ENCODE measurements at regions not wholly inside any gene's neighbourhood (a gene's known extent, or its start where the extent isn't known, plus 50 kb on each side); places are given as distances from the start of the nearest gene placed in this dataset.
"Not testable (repeated sequence)": the region's sequence is repeated elsewhere in the genome, so short reads cannot be mapped to it uniquely, and the experiment has no call there.

GRCh38 chr5:163870441-163870840 lies 365.0 kb downstream of the MAT2B start:
- ATAC-seq (no peak), DNase-seq (no peak)
- TF ChIP-seq CTCF (IDR thresholded peaks at IDR 0.05), result no peak
- no peaks in the 10 kb centered on the region for H3K27me3 ChIP-seq
- no peaks in the 10 kb centered on the region for H3K9me3 ChIP-seq
- H3K4me3 ChIP-seq, result no peak overlapping the region
- no peaks in the 10 kb centered on the region for H3K36me3 ChIP-seq
- no peak overlapping the region for H3K27ac ChIP-seq
- intact Hi-C loops (cut with DNase I), result no loop called here
- H3K4me1 ChIP-seq, result no peaks in the 10 kb centered on the region

GRCh38 chr5:163874431-163874830 lies 369.0 kb downstream of the MAT2B start:
- no peak for TF ChIP-seq CTCF (IDR thresholded peaks at IDR 0.05)
- H3K27ac ChIP-seq, result no peak overlapping the region
- no peaks in the 10 kb centered on the region for H3K27me3 ChIP-seq
- DNase-seq, result no peak
- H3K4me3 ChIP-seq, result no peak overlapping the region
- no peaks in the 10 kb centered on the region for H3K4me1 ChIP-seq
- no peaks in the 10 kb centered on the region for H3K9me3 ChIP-seq
- peak; percentile 51 for ATAC-seq
- intact Hi-C loops (cut with DNase I), result no loop called here
- no peaks in the 10 kb centered on the region for H3K36me3 ChIP-seq

GRCh38 chr5:163874912-163875311 lies 369.5 kb downstream of the MAT2B start:
- H3K4me1 ChIP-seq; H3K27ac ChIP-seq; DNase-seq; ATAC-seq; H3K4me3 ChIP-seq; H3K9me3 ChIP-seq; H3K36me3 ChIP-seq; H3K27me3 ChIP-seq; intact Hi-C loops (cut with DNase I): not testable (repeated sequence)

- Histone ChIP-seq H3K27ac (no peak overlapping the region), H3K36me3 (no peaks in the 10 kb centered on the region), H3K4me3 (no peak overlapping the region), H3K4me1 (no peaks in the 10 kb centered on the region), H3K9me3 (no peaks in the 10 kb centered on the region), H3K27me3 (no peaks in the 10 kb centered on the region)
- DNase-seq, result no peak
- intact Hi-C loops (cut with DNase I), result no loop called here
- ATAC-seq, result no peak
- TF ChIP-seq CTCF (IDR thresholded peaks at IDR 0.05), result no peak
These were observed 372.4 kb downstream of the MAT2B start for GRCh38 chr5:163877865-163878264.

GRCh38 chr5:163878490-163878889 lies 373.1 kb downstream of the MAT2B start:
- no peaks in the 10 kb centered on the region for H3K36me3 ChIP-seq
- H3K4me3 ChIP-seq, result no peak overlapping the region
- no peak for DNase-seq
- intact Hi-C loops (cut with DNase I), result no loop called here
- TF ChIP-seq CTCF (IDR thresholded peaks at IDR 0.05), result no peak
- no peak for ATAC-seq
- H3K4me1 ChIP-seq, result no peaks in the 10 kb centered on the region
- H3K27me3 ChIP-seq, result no peaks in the 10 kb centered on the region
- no peak overlapping the region for H3K27ac ChIP-seq
- H3K9me3 ChIP-seq, result no peaks in the 10 kb centered on the region

- Histone ChIP-seq H3K27ac (no peak overlapping the region), H3K36me3 (no peaks in the 10 kb centered on the region), H3K9me3 (no peaks in the 10 kb centered on the region), H3K4me1 (no peaks in the 10 kb centered on the region), H3K4me3 (no peak overlapping the region), H3K27me3 (no peaks in the 10 kb centered on the region)
- no peak for DNase-seq
- no peak for ATAC-seq
- no peak for TF ChIP-seq CTCF (IDR thresholded peaks at IDR 0.05)
- intact Hi-C loops (cut with DNase I), result no loop called here
These were observed 374.9 kb downstream of the MAT2B start for GRCh38 chr5:163880302-163880701.

Data from upper lobe of right lung (tissue), 1 donor.